Epithelial cell of prostate (primary cell): ENCODE measurements at regions not wholly inside any gene's neighbourhood (a gene's known extent, or its start where the extent isn't known, plus 50 kb on each side); places are given as distances from the start of the nearest gene placed in this dataset.
A peak's percentile ranks its signal among the peaks of the same experiment; 100 is the strongest.
"Not testable (repeated sequence)": the region's sequence is repeated elsewhere in the genome, so short reads cannot be mapped to it uniquely, and the experiment has no call there.

Source experiments
- DNase-seq: peaks from one replicate; pipeline ENCODE4 v3.0.0-alpha.2; 2011; ENCODE audit warnings: low read depth, low spot score
- H3K27ac ChIP-seq: fragments of 450-650 bp; 2 replicates; pipeline ENCODE4 v1.5.1; 2017; ENCODE audit warnings: mild to moderate bottlenecking

DNA sequence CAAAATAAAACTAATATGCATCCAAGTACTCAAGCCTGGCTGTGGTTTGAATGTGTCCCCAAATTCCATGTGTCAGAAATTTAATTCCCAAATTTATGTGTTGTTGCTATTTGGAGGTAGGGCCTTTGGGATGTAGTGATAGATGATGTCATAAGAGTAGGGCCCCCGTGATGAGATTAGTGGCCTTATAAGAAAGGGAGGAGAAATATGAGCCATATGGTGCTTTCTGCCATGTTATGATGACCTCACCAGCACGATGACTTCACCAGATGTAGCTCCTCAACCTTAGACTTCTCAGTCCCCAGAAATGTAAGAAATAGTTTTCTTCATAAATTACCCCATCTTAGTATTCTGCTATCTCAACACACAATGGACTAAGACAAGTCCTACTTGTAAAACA, 2264.0 kb downstream of the ARAP2 start:
- no peak overlapping the region for H3K27ac ChIP-seq

GRCh38 chr4:33989820-33990443, 2254.4 kb downstream of the ARAP2 start:
- DNase-seq: no peak
- no peak overlapping the region for H3K27ac ChIP-seq

More for the DNA sequence above, 2264.0 kb downstream of the ARAP2 start:
- no peak for DNase-seq

DNA sequence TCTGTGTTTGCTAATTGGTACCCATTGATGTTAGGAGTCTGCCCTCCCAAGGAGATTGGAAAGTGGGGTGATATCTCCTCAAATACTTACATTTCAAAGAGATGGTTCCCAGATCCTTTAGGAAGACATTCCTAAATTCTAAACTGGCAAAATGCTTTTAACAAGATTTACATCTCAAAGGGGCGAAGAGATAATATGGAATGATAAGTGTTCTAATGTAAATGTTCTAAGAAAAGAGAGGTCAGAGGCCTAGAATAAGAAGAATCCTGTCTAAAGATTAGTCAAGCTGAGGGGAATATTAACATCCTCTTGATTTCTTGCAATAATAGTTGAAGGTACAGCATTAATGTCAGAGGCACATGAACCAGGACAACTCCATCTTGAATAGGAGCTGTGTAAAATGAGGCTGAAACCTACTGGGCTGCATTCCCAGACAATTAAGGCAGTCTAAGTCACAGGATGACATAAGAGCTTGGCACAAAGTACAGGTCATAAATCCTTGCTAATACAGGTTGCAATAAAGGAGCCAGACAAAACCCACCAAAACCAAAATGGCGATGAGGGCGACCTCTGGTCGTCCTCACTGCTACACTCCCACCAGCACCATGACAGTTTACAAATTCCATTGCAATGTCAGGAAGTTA, 2248.1 kb downstream of the ARAP2 start:
- peak; percentile 10 for DNase-seq
- no peak overlapping the region for H3K27ac ChIP-seq

- DNase-seq: no peak
- peak overlapping the region; percentile 21 for H3K27ac ChIP-seq
Measured at GRCh38 chr4:33998291-33998690, 2246.0 kb downstream of the ARAP2 start.

DNA sequence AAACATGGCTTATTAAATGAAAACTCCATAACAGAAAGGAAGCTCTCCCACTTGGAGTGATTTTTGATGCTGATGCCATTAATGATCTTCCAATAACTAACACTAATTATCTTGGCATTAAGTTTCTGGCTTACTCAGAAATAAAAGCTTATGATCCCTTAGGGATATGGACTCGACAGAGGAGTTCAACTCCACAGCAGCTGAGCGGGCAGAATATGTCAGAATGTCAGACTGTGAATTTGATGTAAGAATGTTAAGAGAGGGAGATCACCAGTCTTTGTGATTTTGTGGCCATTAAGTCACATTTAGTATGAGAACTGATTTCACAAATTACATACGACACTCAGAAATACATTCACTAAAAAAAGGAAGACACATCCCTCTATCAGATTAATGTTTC, 2244.0 kb downstream of the ARAP2 start:
- H3K27ac ChIP-seq: no peak overlapping the region
- DNase-seq: no peak

GRCh38 chr4:34006540-34006939, 2237.8 kb downstream of the ARAP2 start:
- not testable (repeated sequence) for H3K27ac ChIP-seq, DNase-seq

- no peak overlapping the region for H3K27ac ChIP-seq
- DNase-seq: peak; percentile 8
Measured at GRCh38 chr4:34009951-34010350, 2234.4 kb downstream of the ARAP2 start.

GRCh38 chr4:34010751-34011519, 2233.4 kb downstream of the ARAP2 start:
- no peak for DNase-seq
- no peak overlapping the region for H3K27ac ChIP-seq

DNA sequence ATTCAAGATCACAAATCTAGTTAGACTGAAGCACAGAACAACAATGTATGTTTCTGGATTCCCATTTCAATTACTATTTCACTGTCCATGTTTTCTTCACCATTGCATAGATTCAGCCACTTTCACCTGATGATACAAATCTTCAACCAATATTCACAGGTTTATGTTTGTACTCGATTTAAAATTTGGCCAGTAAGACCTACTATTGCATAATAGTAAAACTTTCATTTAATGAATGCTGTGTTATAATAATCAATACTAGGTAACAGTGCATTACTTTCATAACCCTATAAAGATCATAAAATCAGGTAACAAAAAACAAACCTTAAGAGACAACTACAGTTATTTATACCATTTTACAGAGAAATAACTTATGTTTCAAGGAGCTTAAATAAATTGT, 2209.1 kb downstream of the ARAP2 start:
- H3K27ac ChIP-seq: no peak overlapping the region
- no peak for DNase-seq

DNA sequence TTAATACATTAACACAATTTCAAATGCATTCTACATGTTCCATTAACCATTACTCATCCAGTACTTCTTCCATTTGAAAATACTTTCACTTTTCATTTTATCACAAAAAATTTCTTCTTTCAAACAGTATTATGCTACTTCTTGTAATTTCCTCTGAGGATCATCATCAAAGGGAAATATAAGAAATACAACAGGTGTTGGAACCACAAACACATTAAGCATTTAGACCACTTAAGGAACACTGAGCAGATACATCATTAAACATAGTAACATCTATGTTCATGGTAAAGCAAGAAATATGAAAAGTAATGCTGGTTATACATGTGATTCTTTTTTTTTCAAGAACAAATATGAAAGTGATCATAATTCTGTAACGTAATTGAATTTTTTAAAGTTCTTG, 2207.0 kb downstream of the ARAP2 start:
- H3K27ac ChIP-seq: no peak overlapping the region
- no peak for DNase-seq

DNA sequence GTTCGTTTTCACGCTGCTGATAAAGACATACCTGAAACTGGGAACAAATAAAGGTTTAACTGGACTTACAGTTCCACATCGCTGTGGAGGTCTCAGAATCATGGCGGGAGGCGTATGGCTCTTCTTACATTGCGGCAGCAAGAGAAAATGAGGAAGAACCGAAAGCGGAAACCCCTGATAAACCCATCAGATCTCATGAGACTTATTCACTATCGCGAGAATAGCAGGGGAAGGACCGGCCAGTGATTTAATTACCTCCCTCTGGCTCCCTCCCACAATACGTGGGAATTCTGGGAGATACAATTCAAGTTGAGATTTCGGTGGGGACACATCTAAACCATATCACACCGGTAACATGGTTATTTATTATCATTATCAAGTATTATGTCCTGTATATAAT, 2204.5 kb downstream of the ARAP2 start:
- DNase-seq: no peak

DNA sequence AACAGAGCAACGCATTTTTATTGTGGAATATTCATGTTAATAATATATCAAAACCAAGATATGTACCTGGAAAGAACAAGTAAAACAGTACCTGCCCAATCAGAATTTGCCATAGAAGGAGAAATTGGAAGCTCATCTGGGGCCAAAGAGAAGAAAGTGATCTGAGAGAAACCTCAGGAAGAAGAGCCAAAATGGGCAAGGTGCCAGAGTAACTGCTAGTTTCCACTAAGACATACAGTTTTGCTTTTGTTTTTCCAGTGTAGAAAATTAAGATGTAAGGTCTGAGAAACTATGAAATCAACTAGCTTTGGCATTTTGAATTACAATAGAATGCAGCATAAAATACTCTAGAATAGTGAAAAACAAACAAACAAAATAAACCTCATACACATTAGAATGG, 2201.2 kb downstream of the ARAP2 start:
- no peak overlapping the region for H3K27ac ChIP-seq
- DNase-seq: no peak

More for the DNA sequence above, 2204.5 kb downstream of the ARAP2 start:
- no peak overlapping the region for H3K27ac ChIP-seq

GRCh38 chr4:34046580-34046979, 2197.7 kb downstream of the ARAP2 start:
- peak; percentile 18 for DNase-seq
- no peak overlapping the region for H3K27ac ChIP-seq

DNA sequence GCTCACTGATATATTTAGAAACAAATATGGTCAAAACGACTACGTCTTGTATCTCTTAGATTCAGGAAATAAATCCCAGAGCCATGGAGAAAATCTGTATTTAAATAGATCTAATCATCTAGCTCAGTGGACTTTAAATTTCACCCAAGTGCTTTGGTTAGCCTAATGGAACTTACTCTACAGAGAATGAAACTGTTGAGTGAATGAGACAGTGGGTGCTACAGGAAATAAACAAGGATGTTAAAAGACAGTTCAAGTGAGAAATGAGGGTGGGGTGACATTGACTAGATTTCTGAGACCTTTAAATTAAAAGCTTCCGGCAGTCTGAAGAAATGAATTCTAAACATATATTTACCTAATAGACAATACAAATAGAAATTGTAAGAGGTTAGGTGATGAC, 2197.0 kb downstream of the ARAP2 start:
- no peak overlapping the region for H3K27ac ChIP-seq
- no peak for DNase-seq

DNA sequence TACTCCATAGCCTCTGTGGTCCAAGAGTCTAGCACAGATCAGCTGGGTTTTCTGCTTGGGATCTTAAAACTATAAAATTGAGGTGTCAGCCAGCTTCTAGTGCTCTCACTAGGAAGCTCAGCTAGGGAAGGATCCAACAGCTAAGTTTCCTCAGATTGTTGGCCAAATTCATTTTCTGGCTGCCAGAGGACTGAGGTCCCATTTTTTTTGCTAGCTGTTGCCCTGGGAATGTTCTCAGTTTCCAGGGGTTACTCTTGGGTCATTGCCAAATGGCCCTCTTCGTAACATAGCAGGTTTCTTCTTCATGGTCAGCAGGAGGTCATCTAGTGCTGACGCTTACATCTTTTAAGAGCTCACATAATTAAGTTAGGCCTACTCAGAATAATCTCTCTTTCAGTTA, 2178.2 kb downstream of the ARAP2 start:
- no peak overlapping the region for H3K27ac ChIP-seq

GRCh38 chr4:34091451-34091850, 2152.9 kb downstream of the ARAP2 start:
- no peak for DNase-seq
- H3K27ac ChIP-seq: no peak overlapping the region

More for the DNA sequence above, 2178.2 kb downstream of the ARAP2 start:
- DNase-seq: no peak

DNA sequence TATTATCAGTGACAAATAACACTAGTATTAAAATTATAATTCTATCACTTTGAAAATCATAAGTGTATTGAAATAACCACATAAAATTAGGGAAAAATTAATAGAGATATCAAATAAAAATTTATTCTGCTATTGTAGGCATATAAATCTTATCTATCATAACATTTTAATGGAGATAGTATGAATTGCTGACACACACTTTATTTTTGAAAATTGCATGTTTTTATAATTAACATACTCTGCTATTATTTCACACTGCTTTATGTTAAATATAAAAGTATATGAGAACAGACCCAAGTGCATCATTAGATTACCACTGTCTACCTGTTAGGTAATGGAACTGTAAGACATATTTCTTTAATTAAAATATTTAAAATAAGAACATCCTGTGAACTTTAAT, 2150.2 kb downstream of the ARAP2 start:
- H3K27ac ChIP-seq: no peak overlapping the region
- no peak for DNase-seq

GRCh38 chr4:34105311-34105710, 2139.0 kb downstream of the ARAP2 start:
- DNase-seq: no peak

DNA sequence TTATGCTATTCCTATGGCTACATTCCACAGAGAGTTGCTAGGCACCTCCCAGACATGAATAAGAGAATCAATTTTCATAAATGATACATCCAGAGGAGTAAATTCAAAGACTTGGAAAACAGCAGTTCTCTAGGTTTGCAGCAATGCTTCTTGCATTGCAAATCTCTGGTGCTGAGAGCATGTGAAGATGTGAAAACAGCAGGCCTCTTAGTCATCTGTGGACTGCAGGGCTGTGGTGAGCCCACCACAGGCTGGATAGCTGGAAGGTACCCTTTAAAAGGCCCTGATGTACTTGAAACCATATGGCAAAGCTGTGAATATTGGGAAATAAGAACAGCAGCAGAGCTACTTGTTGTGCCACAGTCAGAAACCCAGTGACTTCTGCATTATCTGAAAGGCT, 2135.9 kb downstream of the ARAP2 start:
- no peak for DNase-seq
- no peak overlapping the region for H3K27ac ChIP-seq

More at GRCh38 chr4:34105311-34105710, 2139.0 kb downstream of the ARAP2 start:
- no peak overlapping the region for H3K27ac ChIP-seq

DNA sequence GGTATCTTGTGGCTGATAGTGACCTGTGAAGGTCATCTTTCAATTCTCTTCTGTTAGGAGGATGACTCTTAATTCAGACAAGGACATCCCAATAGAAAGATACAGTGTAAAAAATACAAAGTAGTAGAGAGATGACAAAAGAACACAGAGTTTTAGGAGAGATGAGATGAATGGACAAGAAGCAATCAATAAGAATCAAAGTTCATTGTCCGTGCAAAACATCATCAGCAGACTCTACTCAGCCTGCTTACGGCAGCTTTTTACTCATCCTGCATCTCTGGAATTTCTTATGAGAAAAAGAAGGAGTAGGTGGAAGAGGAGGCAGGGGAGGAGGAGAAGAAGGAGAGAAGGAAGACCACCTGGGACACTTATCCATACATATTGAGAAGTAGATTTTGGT, 2131.7 kb downstream of the ARAP2 start:
- H3K27ac ChIP-seq: no peak overlapping the region
- no peak for DNase-seq

- no peak for DNase-seq
- no peak overlapping the region for H3K27ac ChIP-seq
Measured at GRCh38 chr4:34138385-34138784, 2105.9 kb downstream of the ARAP2 start.
